MM.1S (cell line): ENCODE measurements at regions not wholly inside any gene's neighbourhood (a gene's known extent, or its start where the extent isn't known, plus 50 kb on each side); places are given as distances from the start of the nearest gene placed in this dataset.

ENCODE experiments used
- DNase-seq: peaks from one replicate; pipeline ENCODE4 v3.0.0-alpha.2; 2015
- H2AFZ ChIP-seq: fragments of 300-600 bp; sonication (generic); 2 replicates; pipeline ENCODE4 v1.6.0; 2016; ENCODE audit warnings: antibody characterized with exemption, low read length
- H3F3A ChIP-seq: fragments of 300-600 bp; sonication (generic); 2 replicates; pipeline ENCODE4 v1.6.1; 2016; ENCODE audit warnings: mild to moderate bottlenecking, antibody characterized with exemption, low read length, moderate library complexity, mixed read lengths; ENCODE audit not compliant: insufficient read depth
- H3K27ac ChIP-seq: fragments of 300-600 bp; sonication (generic); 2 replicates; pipeline ENCODE4 v1.5.1; 2016; ENCODE audit warnings: mild to moderate bottlenecking, low read length
- H3K27me3 ChIP-seq: fragments of 300-600 bp; sonication (generic); replicated peaks from 2 replicates; pipeline ENCODE4 v1.6.0; 2016; ENCODE audit warnings: low read length; ENCODE audit not compliant: insufficient read depth
- H3K36me3 ChIP-seq: fragments of 300-600 bp; sonication (generic); replicated peaks from 2 replicates; pipeline ENCODE4 v1.6.1; 2016; ENCODE audit warnings: mild to moderate bottlenecking, low read length, mixed read lengths; ENCODE audit not compliant: insufficient read depth
- H3K4me1 ChIP-seq: fragments of 300-600 bp; sonication (generic); 2 replicates; pipeline ENCODE4 v1.6.1; 2016; ENCODE audit warnings: low read length, mixed read lengths
- H3K4me2 ChIP-seq: fragments of 300-600 bp; sonication (generic); 2 replicates; pipeline ENCODE4 v1.6.0; 2016; ENCODE audit warnings: low read depth, low read length
- H3K4me3 ChIP-seq: fragments of 300-600 bp; sonication (generic); 2 replicates; pipeline ENCODE4 v1.5.1; 2016; ENCODE audit warnings: low read length, mixed read lengths
- H3K79me2 ChIP-seq: fragments of 300-600 bp; sonication (generic); 2 replicates; pipeline ENCODE4 v1.6.1; 2016; ENCODE audit warnings: mixed run types, low read length, mixed read lengths
- H3K9ac ChIP-seq: fragments of 300-600 bp; sonication (generic); 2 replicates; pipeline ENCODE4 v1.6.1; 2016; ENCODE audit warnings: low read length, mixed read lengths
- H3K9me2 ChIP-seq: fragments of 300-600 bp; sonication (generic); replicated peaks from 2 replicates; pipeline ENCODE4 v1.6.1; 2016; ENCODE audit warnings: mild to moderate bottlenecking, low read length, mixed read lengths; ENCODE audit not compliant: insufficient read depth
- H3K9me3 ChIP-seq: fragments of 300-600 bp; sonication (generic); replicated peaks from 2 replicates; pipeline ENCODE4 v1.6.1; 2016; ENCODE audit warnings: mild to moderate bottlenecking, low read length, mixed read lengths; ENCODE audit not compliant: insufficient read depth
- H4K20me1 ChIP-seq: fragments of 300-600 bp; sonication (generic); 2 replicates; pipeline ENCODE4 v1.6.1; 2016; ENCODE audit warnings: mild to moderate bottlenecking, low read length, moderate library complexity, mixed read lengths; ENCODE audit not compliant: insufficient read depth
- EZH2 ChIP-seq: fragments of 300-600 bp; sonication (generic); optimal IDR thresholded peaks from 2 replicates; pipeline ENCODE3; 2017; ENCODE audit warnings: low read depth, mild to moderate bottlenecking, antibody characterized with exemption, low read length, mixed read lengths
- EZH2phosphoT487 ChIP-seq: fragments of 300-600 bp; sonication (generic); IDR thresholded peaks from 2 replicates; pipeline ENCODE4 v1.6.1; 2018; ENCODE audit warnings: antibody characterized with exemption, low read length
- TF ChIP-seq, protein P1 (sequence below): fragments of 300-600 bp; sonication (generic); IDR thresholded peaks from 2 replicates; pipeline ENCODE4 v1.5.1; 2016; ENCODE audit warnings: antibody characterized with exemption, low read length, mixed read lengths

DNA sequence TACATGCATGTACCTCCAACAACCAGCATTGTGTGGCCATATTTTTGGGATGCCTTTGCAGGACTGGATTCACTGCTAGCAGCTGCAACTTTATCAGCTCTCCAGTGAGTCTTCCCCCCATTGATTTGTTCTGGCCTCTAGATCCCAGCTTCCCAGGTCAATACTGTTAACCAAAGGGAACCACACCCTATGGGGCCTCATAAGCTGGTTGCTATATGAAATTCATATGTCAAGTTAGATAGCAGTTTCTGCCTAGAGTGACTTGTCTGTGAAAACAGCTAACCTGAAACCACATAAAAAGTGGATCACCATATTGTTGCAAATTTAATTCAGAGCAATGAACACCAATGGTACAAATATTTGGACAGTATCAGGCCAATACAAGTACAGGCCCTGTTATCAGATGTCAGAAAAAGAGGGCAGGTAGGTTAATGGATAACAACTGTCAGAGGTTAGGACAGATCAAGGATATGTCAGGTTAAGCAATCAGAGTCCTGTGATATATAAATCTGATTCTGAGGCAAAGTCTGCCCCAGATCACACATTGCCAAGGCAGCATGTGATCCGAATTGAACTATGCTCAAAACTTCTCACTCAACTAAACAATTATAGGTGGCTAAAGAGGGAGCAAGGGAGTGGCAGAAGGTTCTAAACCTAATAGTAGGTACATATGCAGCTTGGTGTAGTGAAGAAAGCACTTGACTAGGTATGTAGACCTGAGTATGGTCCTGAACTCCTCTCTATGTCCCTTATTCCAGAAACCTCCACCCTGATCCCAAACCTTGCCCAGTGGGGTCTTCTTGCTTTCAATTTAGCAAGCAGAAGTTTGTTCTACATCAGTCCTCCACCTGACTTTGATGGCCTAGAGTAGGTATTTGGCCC lies 94.7 kb upstream of the FOXN2 start:
- Histone ChIP-seq H3K27me3 (no peaks in the 10 kb centered on the region), H3K4me2 (no peak overlapping the region), H3K9me2 (no peaks in the 10 kb centered on the region), H3K4me3 (no peak overlapping the region), H3K9ac (no peak overlapping the region), H3K4me1 (no peaks in the 10 kb centered on the region), H3K36me3 (no peaks in the 10 kb centered on the region), H3K79me2 (no peaks in the 10 kb centered on the region), H3K9me3 (no peaks in the 10 kb centered on the region), H2AFZ (no peak overlapping the region), H3K27ac (no peak overlapping the region), H4K20me1 (no peaks in the 10 kb centered on the region), H3F3A (no peaks in the 10 kb centered on the region)
- DNase-seq: no peak
- TF ChIP-seq EZH2 (no peak), EZH2phosphoT487 (no peak)
- TF ChIP-seq, protein P1, sequence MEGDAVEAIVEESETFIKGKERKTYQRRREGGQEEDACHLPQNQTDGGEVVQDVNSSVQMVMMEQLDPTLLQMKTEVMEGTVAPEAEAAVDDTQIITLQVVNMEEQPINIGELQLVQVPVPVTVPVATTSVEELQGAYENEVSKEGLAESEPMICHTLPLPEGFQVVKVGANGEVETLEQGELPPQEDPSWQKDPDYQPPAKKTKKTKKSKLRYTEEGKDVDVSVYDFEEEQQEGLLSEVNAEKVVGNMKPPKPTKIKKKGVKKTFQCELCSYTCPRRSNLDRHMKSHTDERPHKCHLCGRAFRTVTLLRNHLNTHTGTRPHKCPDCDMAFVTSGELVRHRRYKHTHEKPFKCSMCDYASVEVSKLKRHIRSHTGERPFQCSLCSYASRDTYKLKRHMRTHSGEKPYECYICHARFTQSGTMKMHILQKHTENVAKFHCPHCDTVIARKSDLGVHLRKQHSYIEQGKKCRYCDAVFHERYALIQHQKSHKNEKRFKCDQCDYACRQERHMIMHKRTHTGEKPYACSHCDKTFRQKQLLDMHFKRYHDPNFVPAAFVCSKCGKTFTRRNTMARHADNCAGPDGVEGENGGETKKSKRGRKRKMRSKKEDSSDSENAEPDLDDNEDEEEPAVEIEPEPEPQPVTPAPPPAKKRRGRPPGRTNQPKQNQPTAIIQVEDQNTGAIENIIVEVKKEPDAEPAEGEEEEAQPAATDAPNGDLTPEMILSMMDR: no peak

DNA sequence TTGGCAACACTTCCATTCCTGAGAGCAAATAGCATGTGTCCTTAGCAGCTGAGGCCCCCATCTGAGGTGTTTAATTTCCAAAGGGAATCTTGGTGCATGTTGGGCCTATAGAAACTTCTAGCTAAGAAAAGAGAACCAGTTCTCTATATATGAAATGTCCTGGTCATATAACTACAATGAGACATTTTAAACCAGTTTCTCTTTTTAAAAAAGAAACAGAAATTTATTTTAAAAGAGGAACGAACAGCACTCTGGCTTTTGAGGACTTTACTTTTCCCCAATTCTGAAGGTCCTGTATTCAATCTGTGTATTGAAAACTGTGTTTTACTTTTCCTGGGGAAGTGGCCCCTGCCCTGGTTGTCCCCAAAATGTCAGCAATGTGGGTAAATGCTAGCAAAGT lies 94.0 kb upstream of the FOXN2 start:
- H4K20me1 ChIP-seq: no peaks in the 10 kb centered on the region
- no peak overlapping the region for H3K27ac ChIP-seq
- DNase-seq: no peak
- no peaks in the 10 kb centered on the region for H3F3A ChIP-seq
- no peaks in the 10 kb centered on the region for H3K9me2 ChIP-seq
- TF ChIP-seq EZH2phosphoT487 (no peak), EZH2 (no peak)
- TF ChIP-seq, protein P1: no peak
- H3K4me3 ChIP-seq: no peak overlapping the region
- H3K4me2 ChIP-seq: no peak overlapping the region
- no peaks in the 10 kb centered on the region for H3K36me3 ChIP-seq
- no peaks in the 10 kb centered on the region for H3K4me1 ChIP-seq
- no peaks in the 10 kb centered on the region for H3K79me2 ChIP-seq
- H3K9ac ChIP-seq: no peak overlapping the region
- no peak overlapping the region for H2AFZ ChIP-seq
- no peaks in the 10 kb centered on the region for H3K27me3 ChIP-seq
- no peaks in the 10 kb centered on the region for H3K9me3 ChIP-seq

DNA sequence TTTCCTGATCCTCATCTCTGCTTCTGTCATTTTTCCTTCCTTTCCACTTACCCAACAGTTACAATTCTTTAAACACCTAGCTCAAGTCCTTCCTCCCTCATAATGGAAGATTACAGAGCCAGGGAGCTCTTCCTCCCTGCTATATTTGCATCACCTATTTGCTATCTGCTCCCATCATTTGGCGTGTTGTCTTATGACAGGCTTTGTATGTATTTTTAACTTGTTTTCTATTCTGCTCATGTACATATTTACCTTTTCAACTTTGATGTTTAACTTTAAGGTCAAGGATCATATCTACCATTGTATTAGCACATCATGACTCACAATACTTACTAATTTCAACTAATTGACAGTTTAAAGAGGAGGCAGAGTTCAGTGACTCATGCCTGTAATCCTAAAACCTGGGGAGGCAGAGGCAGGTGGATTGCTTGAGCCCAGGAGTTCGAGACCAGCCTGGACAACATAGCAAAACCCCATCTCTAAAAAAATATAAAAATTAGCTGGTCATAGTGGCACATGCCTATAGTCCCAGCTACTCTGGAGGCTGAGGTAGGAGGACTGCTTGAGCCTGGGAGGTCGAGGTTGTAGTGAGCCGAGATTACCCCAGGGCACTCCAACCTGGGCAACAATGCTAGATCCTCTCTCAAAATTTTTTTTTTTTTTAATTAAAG lies 92.5 kb upstream of the FOXN2 start:
- Histone ChIP-seq H3K9me3 (no peaks in the 10 kb centered on the region), H3K4me2 (no peak overlapping the region), H3K4me1 (no peaks in the 10 kb centered on the region), H3F3A (no peaks in the 10 kb centered on the region), H3K4me3 (no peak overlapping the region), H2AFZ (no peak overlapping the region), H3K27me3 (no peaks in the 10 kb centered on the region), H3K79me2 (no peaks in the 10 kb centered on the region), H3K9me2 (no peaks in the 10 kb centered on the region), H4K20me1 (no peaks in the 10 kb centered on the region), H3K9ac (no peak overlapping the region), H3K36me3 (no peaks in the 10 kb centered on the region), H3K27ac (no peak overlapping the region)
- no peak for DNase-seq
- TF ChIP-seq, protein P1: no peak
- TF ChIP-seq EZH2phosphoT487 (no peak), EZH2 (no peak)
